ENCODE measurements at regions not wholly inside any gene's neighbourhood (a gene's known extent, or its start where the extent isn't known, plus 50 kb on each side); places are given as distances from the start of the nearest gene placed in this dataset.

- H3K9ac ChIP-seq (ENCODE audit: low read length) = no peak overlapping the region
- H2AFZ ChIP-seq (ENCODE audit: low read depth, low read length, poor library complexity, severe bottlenecking) = no peak overlapping the region
- 0 out of 2 replicates have a peak, but pooled peaks cover 30% of the 10 kb centered on the region for H3K27me3 ChIP-seq (ENCODE audit: insufficient read depth, low read length)
- TF ChIP-seq YY1 (IDR thresholded peaks at IDR 0.05; ENCODE audit: extremely low read depth, insufficient replicate concordance, low read depth, low read length) (no peak), JUND (IDR thresholded peaks at IDR 0.05) (no peak), SRF (IDR thresholded peaks at IDR 0.05; ENCODE audit: low read depth) (no peak), MAX (IDR thresholded peaks at IDR 0.05) (no peak)
- ATAC-seq = no peak
- no peak overlapping the region for H3K27ac ChIP-seq (ENCODE audit: low read depth, low read length)
- no peaks in the 10 kb centered on the region for H3K9me2 ChIP-seq (ENCODE audit: insufficient read depth)
- DNase-seq (ENCODE audit: low read depth, low spot score) = no peak
- H3K36me3 ChIP-seq (ENCODE audit: control insufficient read depth in 1 of 2, insufficient read depth in 2 of 2, low read length in 2 of 2) = no peaks in the 10 kb centered on the region
- no peaks in the 10 kb centered on the region for H3K79me2 ChIP-seq (ENCODE audit: insufficient read depth, low read length)
- H3K9me3 ChIP-seq (ENCODE audit: control insufficient read depth in 1 of 2, insufficient read depth in 1 of 2, low read depth in 1 of 2, low read length in 2 of 2) = no peaks in the 10 kb centered on the region
- ChIA-PET RAD21 (ENCODE audit: low non-redundant PET in 1 of 2, low total read pairs in 2 of 2, uncharacterized antibody in 2 of 2, unreplicated experiment in 2 of 2) (no interaction called here), POLR2A (no interaction called here), CTCF (interaction anchor here (1.2 to 1.8 kb wide), 2 partner anchors 8 to 213 kb away, joined by 3 to 15 read pairs; no protein-coding TSS in a partner anchor)
- H3K4me1 ChIP-seq (ENCODE audit: control insufficient read depth in 1 of 2, insufficient read depth in 2 of 2, low read length in 2 of 2) = no peaks in the 10 kb centered on the region
- intact Hi-C loops (cut with micrococcal nuclease) = no loop called here
- H3K4me3 ChIP-seq (replicated peaks in 1 of 2; ENCODE audit: low read depth in 1 of 2, low read length in 2 of 2) = no peak overlapping the region
- H4K20me1 ChIP-seq (ENCODE audit: insufficient read depth) = no peaks in the 10 kb centered on the region
- H3K4me2 ChIP-seq (ENCODE audit: low read length) = no peak overlapping the region
- BruUV-seq (replicated peaks) = no TSS peak
Measured at GRCh38 chr15:79193103-79193502, 89.4 kb upstream of the ANKRD34C start.

- H3K9ac ChIP-seq (ENCODE audit: low read length) = no peak overlapping the region
- DNase-seq (ENCODE audit: low read depth, low spot score) = no peak
- no peak overlapping the region for H3K27ac ChIP-seq (ENCODE audit: low read depth, low read length)
- H3K27me3 ChIP-seq (ENCODE audit: insufficient read depth, low read length) = peaks cover 26% of the 10 kb centered on the region; the same call in 1 of the 2 replicates
- BruUV-seq (replicated peaks) = no TSS peak
- no peak overlapping the region for H3K4me3 ChIP-seq (replicated peaks in 1 of 2; ENCODE audit: low read depth in 1 of 2, low read length in 2 of 2)
- no peaks in the 10 kb centered on the region for H3K9me3 ChIP-seq (ENCODE audit: control insufficient read depth in 1 of 2, insufficient read depth in 1 of 2, low read depth in 1 of 2, low read length in 2 of 2)
- ChIA-PET RAD21 (ENCODE audit: low non-redundant PET in 1 of 2, low total read pairs in 2 of 2, uncharacterized antibody in 2 of 2, unreplicated experiment in 2 of 2) (no interaction called here), CTCF (interaction anchor here (1.2 to 1.8 kb wide), 2 partner anchors 8 to 213 kb away, joined by 3 to 15 read pairs; no protein-coding TSS in a partner anchor), POLR2A (no interaction called here)
- intact Hi-C loops (cut with micrococcal nuclease) = no loop called here
- H3K9me2 ChIP-seq (ENCODE audit: insufficient read depth) = no peaks in the 10 kb centered on the region
- no peaks in the 10 kb centered on the region for H3K36me3 ChIP-seq (ENCODE audit: control insufficient read depth in 1 of 2, insufficient read depth in 2 of 2, low read length in 2 of 2)
- H3K4me2 ChIP-seq (ENCODE audit: low read length) = no peak overlapping the region
- H2AFZ ChIP-seq (ENCODE audit: low read depth, low read length, poor library complexity, severe bottlenecking) = no peak overlapping the region
- TF ChIP-seq ZFX (IDR thresholded peaks at IDR 0.05) (no peak), EZH2phosphoT487 (IDR thresholded peaks at IDR 0.05; ENCODE audit: borderline replicate concordance) (no peak), POLR2A (IDR thresholded peaks at IDR 0.05; ENCODE audit: borderline replicate concordance, extremely low read depth, insufficient read depth, insufficient read length) (no peak), FOSL1 (IDR thresholded peaks at IDR 0.05; ENCODE audit: low read depth) (no peak), SIN3A (IDR thresholded peaks at IDR 0.05; ENCODE audit: low read depth) (no peak), EZH2 (IDR thresholded peaks at IDR 0.05) (no peak), RAD21 (IDR thresholded peaks at IDR 0.05; ENCODE audit: low read depth) (no peak), ZBTB33 (IDR thresholded peaks at IDR 0.05; ENCODE audit: extremely low read depth, insufficient replicate concordance, low read length) (no peak), EGR1 (IDR thresholded peaks at IDR 0.05; ENCODE audit: low read depth) (no peak), POLR2AphosphoS5 (IDR thresholded peaks at IDR 0.05; ENCODE audit: low read depth, low read length) (no peak), MAX (IDR thresholded peaks at IDR 0.05) (no peak), ZNF274 (IDR thresholded peaks at IDR 0.05; ENCODE audit: low read depth, low read length) (no peak), ELF1 (IDR thresholded peaks at IDR 0.05; ENCODE audit: borderline replicate concordance, low read depth) (no peak), YY1 (IDR thresholded peaks at IDR 0.05; ENCODE audit: extremely low read depth, insufficient replicate concordance, low read depth, low read length) (no peak), TCF7L2 (IDR thresholded peaks at IDR 0.05; ENCODE audit: borderline replicate concordance, extremely low read depth, insufficient read depth, insufficient read length) (no peak)
- no peaks in the 10 kb centered on the region for H3K4me1 ChIP-seq (ENCODE audit: control insufficient read depth in 1 of 2, insufficient read depth in 2 of 2, low read length in 2 of 2)
- no peak for ATAC-seq
- H4K20me1 ChIP-seq (ENCODE audit: insufficient read depth) = no peaks in the 10 kb centered on the region
- H3K79me2 ChIP-seq (ENCODE audit: insufficient read depth, low read length) = no peaks in the 10 kb centered on the region
Measured at GRCh38 chr15:79192462-79193036, 90.0 kb upstream of the ANKRD34C start.
